Adrenal gland (tissue), 9 donors: ENCODE measurements at regions not wholly inside any gene's neighbourhood (a gene's known extent, or its start where the extent isn't known, plus 50 kb on each side); places are given as distances from the start of the nearest gene placed in this dataset.

Source experiments
- DNase-seq, 7 donors: peaks; one replicate each; pipeline ENCODE4 v3.0.0-alpha.2; 2019 to 2020
- H3K27ac ChIP-seq, 5 donors: fragments of 200-600 bp; sonication (generic) in 4 of 5; 1 replicate in 3 of 5; 2 replicates in 2 of 5; pipeline versions ENCODE4 v1.5.1 to v1.8.0; 2016 to 2020; ENCODE audit warnings: mild to moderate bottlenecking in 1 of 5
- H3K27me3 ChIP-seq: fragments of 200-600 bp; 2 replicates; pipeline ENCODE4 v1.8.0; 2021
- H3K36me3 ChIP-seq, 2 donors: fragments of 200-600 bp; replicated peaks in 1 of 2; 1 replicate in 1 of 2; 2 replicates in 1 of 2; pipeline versions ENCODE4 v1.5.1 to v1.8.0; 2018 to 2022
- H3K4me1 ChIP-seq, 2 donors: fragments of 200-600 bp; replicated peaks in 1 of 2; 1 replicate in 1 of 2; 2 replicates in 1 of 2; pipeline versions ENCODE4 v1.5.1 to v1.8.0; 2018 to 2021
- H3K4me3 ChIP-seq, 4 donors: fragments of 200-600 bp; sonication (generic) in 3 of 4; one replicate each; pipeline ENCODE4 v1.5.1; 2016 to 2018
- H3K9me3 ChIP-seq, 3 donors: fragments of 200-600 bp; sonication (generic) in 1 of 3; replicated peaks in 1 of 3; 1 replicate in 2 of 3; 2 replicates in 1 of 3; pipeline versions ENCODE4 v1.5.1 to v1.8.0; 2016 to 2021
- CTCF ChIP-seq, 6 experiments: fragments of 450-650 bp in 4 of 6; fragments of 200-600 bp in 2 of 6; sonication (generic) in 1 of 6; IDR thresholded peaks; 1 replicate in 5 of 6; 2 replicates in 1 of 6; pipeline versions ENCODE4 v1.5.1 to v1.8.0; 2016 to 2021; ENCODE audit warnings: antibody characterized with exemption in 6 of 6, mild to moderate bottlenecking in 2 of 6, moderate library complexity in 1 of 6
- POLR2A ChIP-seq, 2 donors: fragments of 450-650 bp; IDR thresholded peaks; one replicate each; pipeline ENCODE4 v1.6.1; 2017; ENCODE audit warnings: antibody characterized with exemption in 2 of 2, mild to moderate bottlenecking in 2 of 2, moderate library complexity in 1 of 2
- WGBS, 4 donors: extraction: QIAGEN DNeasy Blood & Tissue Kit in 2 of 4; methylation state at CpG; one replicate each; pipeline versions ENCODE4 v1.1.5 to v1.1.7; 2013 to 2017; 5-methylcytosine and 5-hydroxymethylcytosine counted together
- intact Hi-C, 2 donors: fragments of 100-400 bp; cut with DNase I; formaldehyde crosslinking; loops; one replicate each; pipeline versions ENCODE4 v1.14.1 to v1.15.0; 2022 to 2023
- donor health status: healthy with polysubstance abuse.
- donor health status: Bipolar disorder and iron deficiency.
- donor health status: DM: yes; HTN: yes; CAD: no.
- donor health status: DM: no; HTN: no; CAD: no.
- donor health status: DM: no; HTN: no; CAD: no.

- 43 to 71% (median 62%) methylated on average over 8 to 14 of the region's 14 CpGs for whole genome bisulfite sequencing, 4 donors
- H3K4me3 ChIP-seq, result no peak overlapping the region
- intact Hi-C loops, result no loop called here
- no peak for DNase-seq
- H3K27me3 ChIP-seq, result no peaks in the 10 kb centered on the region
- H3K27ac ChIP-seq, result no peak overlapping the region
- no peak for TF ChIP-seq POLR2A (IDR thresholded peaks at IDR 0.05)
- no peak for TF ChIP-seq CTCF (IDR thresholded peaks at IDR 0.05)
- H3K4me1 ChIP-seq, result no peaks in the 10 kb centered on the region
- H3K9me3 ChIP-seq, result no peaks in the 10 kb centered on the region
- H3K36me3 ChIP-seq, result no peaks in the 10 kb centered on the region
Observed at GRCh38 chr4:4667622-4668081, 125.8 kb upstream of the STX18 start.

GRCh38 chr4:4666693-4667621 lies 125.1 kb upstream of the STX18 start:
- intact Hi-C loops, result no loop called here
- Histone ChIP-seq H3K27me3 (no peaks in the 10 kb centered on the region), H3K4me1 (no peaks in the 10 kb centered on the region), H3K9me3 (no peaks in the 10 kb centered on the region), H3K27ac (no peak overlapping the region), H3K36me3 (no peaks in the 10 kb centered on the region), H3K4me3 (no peak overlapping the region)
- TF ChIP-seq CTCF (IDR thresholded peaks at IDR 0.05), result no peak
- no peak for TF ChIP-seq POLR2A (IDR thresholded peaks at IDR 0.05)
- WGBS, 4 donors, result 63 to 70% (median 67%) methylated on average over 14 of the region's 14 CpGs
- DNase-seq, result no peak

- H3K27ac ChIP-seq, result no peak overlapping the region
- 84 to 95% (median 93%) methylated on average over 5 to 7 of the region's 7 CpGs for WGBS, 4 donors
Observed at GRCh38 chr4:4666187-4666586, 124.3 kb upstream of the STX18 start.

GRCh38 chr4:4664234-4664633 lies 122.4 kb upstream of the STX18 start:
- Histone ChIP-seq H3K4me3 (no peak overlapping the region), H3K4me1 (no peaks in the 10 kb centered on the region), H3K36me3 (no peaks in the 10 kb centered on the region), H3K27ac (no peak overlapping the region), H3K9me3 (no peaks in the 10 kb centered on the region), H3K27me3 (no peaks in the 10 kb centered on the region)
- WGBS, 4 donors, result 86 to 99% (median 86%) methylated on average over 5 of the region's 5 CpGs
- intact Hi-C loops, result no loop called here
- TF ChIP-seq CTCF (IDR thresholded peaks at IDR 0.05), result no peak
- no peak for TF ChIP-seq POLR2A (IDR thresholded peaks at IDR 0.05)
- DNase-seq, result no peak

More at GRCh38 chr4:4666187-4666586, 124.3 kb upstream of the STX18 start:
- H3K4me1 ChIP-seq, result no peaks in the 10 kb centered on the region
- no peaks in the 10 kb centered on the region for H3K27me3 ChIP-seq
- no peaks in the 10 kb centered on the region for H3K9me3 ChIP-seq
- intact Hi-C loops, result no loop called here
- no peak for TF ChIP-seq CTCF (IDR thresholded peaks at IDR 0.05)
- no peak for TF ChIP-seq POLR2A (IDR thresholded peaks at IDR 0.05)
- no peak for DNase-seq
- H3K36me3 ChIP-seq, result no peaks in the 10 kb centered on the region
- no peak overlapping the region for H3K4me3 ChIP-seq
